Lung (tissue), 11 donors: ENCODE measurements at regions not wholly inside any gene's neighbourhood (a gene's known extent, or its start where the extent isn't known, plus 50 kb on each side); places are given as distances from the start of the nearest gene placed in this dataset.

ENCODE experiments used
- ATAC-seq: fragments of 200-7000 bp; cut with Tn5 transposase; one replicate; pipeline ENCODE4 v1.9.1; 2020; ENCODE audit warnings: moderate number of reproducible peaks; ENCODE audit not compliant: insufficient read depth, low FRiP score
- DNase-seq, 3 donors: peaks; one replicate each; pipeline ENCODE4 v3.0.0-alpha.2; 2013 to 2017
- H3K27ac ChIP-seq, 2 donors: one replicate each; pipeline ENCODE4 v1.5.1; 2013; ENCODE audit warnings: mild to moderate bottlenecking in 2 of 2, moderate library complexity in 2 of 2, control low read depth in 1 of 2, inconsistent platforms in 1 of 2, low read depth in 1 of 2, low read length in 1 of 2
- H3K27me3 ChIP-seq, 3 donors: one replicate each; pipeline ENCODE4 v1.5.1; 2013; ENCODE audit warnings: low read length in 2 of 3; ENCODE audit not compliant: control insufficient read depth in 3 of 3, insufficient read depth in 3 of 3
- H3K36me3 ChIP-seq, 4 donors: one replicate each; pipeline ENCODE4 v1.5.1; 2013; ENCODE audit warnings: low read length in 4 of 4, mild to moderate bottlenecking in 1 of 4, moderate library complexity in 1 of 4; ENCODE audit not compliant: control insufficient read depth in 4 of 4, insufficient read depth in 4 of 4
- H3K4me1 ChIP-seq, 5 donors: one replicate each; pipeline ENCODE4 v1.5.1; 2013; ENCODE audit warnings: low read length in 5 of 5, mild to moderate bottlenecking in 2 of 5, moderate library complexity in 1 of 5; ENCODE audit not compliant: control insufficient read depth in 5 of 5, insufficient read depth in 5 of 5
- H3K4me3 ChIP-seq: one replicate; pipeline ENCODE4 v1.5.1; 2013; ENCODE audit warnings: mild to moderate bottlenecking, control low read depth, moderate library complexity
- H3K9ac ChIP-seq, 2 donors: one replicate each; pipeline ENCODE4 v1.5.1; 2013; ENCODE audit warnings: low read length in 2 of 2, control low read depth in 1 of 2; ENCODE audit not compliant: insufficient read depth in 1 of 2
- H3K9me3 ChIP-seq, 4 donors: one replicate each; pipeline ENCODE4 v1.5.1; 2013; ENCODE audit warnings: low read length in 3 of 4, mild to moderate bottlenecking in 1 of 4, moderate library complexity in 1 of 4; ENCODE audit not compliant: control insufficient read depth in 4 of 4, insufficient read depth in 3 of 4
- WGBS, 2 donors: extraction: QIAGEN DNeasy Blood & Tissue Kit; methylation state at CpG; one replicate each; pipeline ENCODE4 v1.1.7; 2013; 5-methylcytosine and 5-hydroxymethylcytosine counted together
- TF ChIP-seq, protein P1 (sequence below): IDR thresholded peaks from 2 replicates; pipeline ENCODE4 v1.5.1; 2012; ENCODE audit warnings: mild to moderate bottlenecking; ENCODE audit errors: control extremely low read depth, extremely low read depth
- donor health status: control.
- donor health status: control.
- donor health status: Bipolar disorder and iron deficiency.
- donor health status: healthy.
- donor health status: DM: yes; HTN: yes; CAD: no.

DNA sequence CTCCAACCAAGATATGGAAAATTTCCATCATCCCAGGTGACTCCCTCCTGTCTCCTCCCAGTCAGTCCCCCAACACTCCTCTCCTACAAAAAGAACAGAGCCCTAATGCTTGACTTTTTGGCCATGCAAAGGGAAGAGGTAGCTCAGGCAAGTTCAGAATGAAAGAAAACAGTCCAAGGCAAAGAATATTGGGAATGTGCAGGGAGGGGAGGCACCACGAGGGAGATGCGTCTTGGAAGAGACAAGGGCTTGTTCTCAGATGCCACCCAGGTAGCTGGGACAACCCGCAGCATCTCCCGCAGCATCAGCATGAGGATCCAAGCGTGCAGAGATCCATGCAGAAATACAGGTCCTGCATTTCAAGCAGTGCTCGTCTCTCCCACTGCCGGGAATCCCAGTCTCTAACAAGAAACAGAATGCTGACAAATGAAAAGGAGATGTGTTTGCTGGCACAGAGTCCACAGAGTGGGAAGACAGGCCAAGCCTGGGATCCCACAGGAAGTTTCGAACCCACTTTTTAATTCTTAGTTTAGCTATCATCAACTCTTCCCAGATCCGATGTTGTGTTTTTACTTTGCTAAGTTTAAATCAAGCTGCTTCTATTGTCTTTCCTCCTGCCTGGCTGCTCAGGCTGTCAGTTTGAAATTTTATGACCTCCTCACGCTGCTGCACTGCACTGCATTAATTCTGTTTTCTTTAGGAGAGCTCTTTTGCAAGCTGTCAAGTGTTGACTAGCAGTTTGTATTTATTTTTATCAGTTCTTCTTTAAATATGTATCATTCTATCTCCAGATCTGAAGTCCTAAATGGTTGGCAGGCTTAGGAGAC, 86.8 kb upstream of the OSMR start:
- H3K36me3 ChIP-seq, result no peaks in the 10 kb centered on the region
- no peak for ATAC-seq
- no peaks in the 10 kb centered on the region for H3K9me3 ChIP-seq
- H3K27ac ChIP-seq, result no peak overlapping the region
- H3K4me3 ChIP-seq, result no peak overlapping the region
- peaks cover 0 to 29% (median 8%) of the 10 kb centered on the region in 5 donors for H3K4me1 ChIP-seq
- WGBS, 2 donors, result 50 to 53% methylated on average over 10 of the region's 10 CpGs
- H3K27me3 ChIP-seq, result no peaks in the 10 kb centered on the region
- DNase-seq, result peak; percentile 32 to 72 (median 69)
- peak overlapping the region in 1 of 2 donors; percentile 24 for H3K9ac ChIP-seq
- TF ChIP-seq, protein P1, sequence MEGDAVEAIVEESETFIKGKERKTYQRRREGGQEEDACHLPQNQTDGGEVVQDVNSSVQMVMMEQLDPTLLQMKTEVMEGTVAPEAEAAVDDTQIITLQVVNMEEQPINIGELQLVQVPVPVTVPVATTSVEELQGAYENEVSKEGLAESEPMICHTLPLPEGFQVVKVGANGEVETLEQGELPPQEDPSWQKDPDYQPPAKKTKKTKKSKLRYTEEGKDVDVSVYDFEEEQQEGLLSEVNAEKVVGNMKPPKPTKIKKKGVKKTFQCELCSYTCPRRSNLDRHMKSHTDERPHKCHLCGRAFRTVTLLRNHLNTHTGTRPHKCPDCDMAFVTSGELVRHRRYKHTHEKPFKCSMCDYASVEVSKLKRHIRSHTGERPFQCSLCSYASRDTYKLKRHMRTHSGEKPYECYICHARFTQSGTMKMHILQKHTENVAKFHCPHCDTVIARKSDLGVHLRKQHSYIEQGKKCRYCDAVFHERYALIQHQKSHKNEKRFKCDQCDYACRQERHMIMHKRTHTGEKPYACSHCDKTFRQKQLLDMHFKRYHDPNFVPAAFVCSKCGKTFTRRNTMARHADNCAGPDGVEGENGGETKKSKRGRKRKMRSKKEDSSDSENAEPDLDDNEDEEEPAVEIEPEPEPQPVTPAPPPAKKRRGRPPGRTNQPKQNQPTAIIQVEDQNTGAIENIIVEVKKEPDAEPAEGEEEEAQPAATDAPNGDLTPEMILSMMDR, result no peak

DNA sequence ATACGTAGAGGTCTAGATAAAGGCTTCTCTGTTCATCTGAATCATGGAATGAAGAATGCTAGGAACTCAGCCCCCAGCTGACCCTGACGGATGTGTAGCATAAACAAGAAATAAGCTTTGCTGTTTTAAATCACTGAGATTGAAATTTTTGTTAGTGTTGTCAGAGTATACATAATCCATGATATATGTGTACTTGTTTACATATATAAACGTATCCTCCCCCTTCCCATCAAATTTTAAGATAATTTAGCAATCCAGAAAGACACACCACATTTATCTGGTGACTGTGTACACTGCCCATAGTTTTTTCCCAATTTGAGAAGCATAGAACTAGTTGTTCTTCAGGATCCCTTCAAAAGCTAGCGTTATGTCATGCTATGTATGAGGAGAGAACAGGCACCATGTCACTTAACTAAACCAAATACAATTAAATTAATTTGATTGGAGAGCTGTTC, 80.8 kb upstream of the OSMR start:
- no peaks in the 10 kb centered on the region for H3K27me3 ChIP-seq
- peaks cover 0 to 15% (median 5%) of the 10 kb centered on the region in 4 donors for H3K9me3 ChIP-seq
- no peak overlapping the region for H3K27ac ChIP-seq
- DNase-seq (peak; percentile 77 to 93 (median 89)), ATAC-seq (no peak)
- no peak overlapping the region for H3K4me3 ChIP-seq
- TF ChIP-seq, protein P1, result no peak
- peaks cover 0 to 32% (median 1%) of the 10 kb centered on the region in 5 donors for H3K4me1 ChIP-seq
- WGBS, 2 donors, result 73 to 75% methylated on average over 4 of the region's 4 CpGs
- H3K36me3 ChIP-seq, result peaks cover 0 to 3% (median 0%) of the 10 kb centered on the region in 4 donors
- no peak overlapping the region for H3K9ac ChIP-seq

DNA sequence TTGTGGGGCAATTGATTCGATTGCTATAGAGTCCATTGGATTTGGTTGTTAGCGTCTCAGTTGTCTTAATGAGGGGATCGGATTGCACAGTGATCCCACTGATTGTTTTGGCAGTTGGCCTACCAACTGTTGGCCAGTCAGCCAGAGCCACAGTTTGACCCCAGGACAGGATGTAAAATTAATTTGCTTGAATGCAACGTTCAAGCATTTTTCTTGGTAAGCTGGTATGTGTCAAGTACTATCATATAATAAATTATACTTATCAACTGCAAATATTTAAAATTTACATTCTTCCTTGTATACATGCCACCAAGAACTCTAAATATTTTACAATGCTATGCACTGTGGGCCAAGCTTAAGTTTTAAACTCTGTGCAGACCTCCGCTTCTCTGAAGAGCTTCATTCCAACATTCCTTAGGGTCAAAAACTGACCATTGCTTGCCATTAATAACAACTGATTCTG, 80.4 kb upstream of the OSMR start:
- H3K9ac ChIP-seq, result no peak overlapping the region
- DNase-seq (peak in 2 of 3 donors; percentile 85 to 95), ATAC-seq (no peak)
- no peak overlapping the region for H3K4me3 ChIP-seq
- peaks cover 0 to 32% (median 1%) of the 10 kb centered on the region in 5 donors for H3K4me1 ChIP-seq
- peaks cover 0 to 15% (median 5%) of the 10 kb centered on the region in 4 donors for H3K9me3 ChIP-seq
- 66 to 81% methylated on average over 5 of the region's 5 CpGs for WGBS, 2 donors
- TF ChIP-seq, protein P1, result no peak
- no peaks in the 10 kb centered on the region for H3K27me3 ChIP-seq
- H3K36me3 ChIP-seq, result peaks cover 0 to 3% (median 0%) of the 10 kb centered on the region in 4 donors
- H3K27ac ChIP-seq, result no peak overlapping the region
